GM19438 (cell line): ENCODE measurements at regions not wholly inside any gene's neighbourhood (a gene's known extent, or its start where the extent isn't known, plus 50 kb on each side); places are given as distances from the start of the nearest gene placed in this dataset.

ENCODE experiments used
- ATAC-seq: cut with Tn5 transposase; IDR thresholded peaks from one replicate; pipeline ENCODE4 v1.9.1; 2021; ENCODE audit warnings: low read depth; ENCODE audit not compliant: unreplicated experiment

- ATAC-seq, result peak; percentile 58
Measured at GRCh38 chr9:14560194-14560593, 133.0 kb downstream of the ZDHHC21 start.

DNA sequence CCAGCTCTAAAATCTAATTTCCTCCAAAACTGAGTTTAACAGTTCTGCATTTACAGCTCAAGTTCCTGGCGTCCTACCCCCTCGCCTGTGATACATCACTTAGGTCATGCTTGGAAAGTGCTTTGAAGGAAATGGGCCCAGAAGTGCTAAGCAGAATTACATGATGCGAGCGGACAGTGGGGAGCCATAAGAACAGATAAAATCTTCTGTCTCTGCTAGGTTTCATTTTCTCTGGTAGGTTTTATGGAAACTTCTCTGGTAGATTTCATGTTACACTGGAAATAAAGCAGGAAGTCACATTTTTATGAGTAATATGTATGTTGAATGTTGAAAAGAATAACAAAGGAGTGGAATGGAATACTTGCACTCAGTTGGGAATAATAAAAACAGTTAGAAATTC lies 138.3 kb downstream of the ZDHHC21 start:
- ATAC-seq, result no peak

GRCh38 chr9:14547245-14548060 lies 145.8 kb downstream of the ZDHHC21 start:
- no peak for ATAC-seq

- no peak for ATAC-seq
Measured at GRCh38 chr9:14546693-14547092, 146.5 kb downstream of the ZDHHC21 start.

- ATAC-seq, result no peak
Measured at GRCh38 chr9:14542071-14542470, 151.2 kb downstream of the ZDHHC21 start.

DNA sequence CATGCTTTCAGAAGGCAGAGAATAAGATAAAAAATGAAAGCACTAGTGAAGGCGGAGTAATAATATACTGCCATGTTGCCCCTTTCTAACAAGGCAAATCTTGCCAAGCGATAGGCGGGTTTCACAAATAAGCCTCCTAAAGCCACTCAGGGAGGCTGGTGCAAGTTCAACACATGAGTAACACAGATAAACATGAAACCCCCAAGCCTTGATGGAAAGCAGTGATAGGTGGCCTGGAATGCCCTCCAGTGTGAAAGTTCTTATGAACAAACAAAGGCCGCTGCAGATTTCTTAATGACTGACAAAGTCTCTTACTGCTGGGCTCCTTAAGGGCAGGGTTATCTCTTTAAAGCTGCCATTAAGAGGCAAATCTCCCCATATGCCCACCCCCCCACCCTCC lies 154.7 kb downstream of the ZDHHC21 start:
- ATAC-seq, result no peak

- no peak for ATAC-seq
Measured at GRCh38 chr9:14535161-14535955, 157.9 kb downstream of the ZDHHC21 start.

DNA sequence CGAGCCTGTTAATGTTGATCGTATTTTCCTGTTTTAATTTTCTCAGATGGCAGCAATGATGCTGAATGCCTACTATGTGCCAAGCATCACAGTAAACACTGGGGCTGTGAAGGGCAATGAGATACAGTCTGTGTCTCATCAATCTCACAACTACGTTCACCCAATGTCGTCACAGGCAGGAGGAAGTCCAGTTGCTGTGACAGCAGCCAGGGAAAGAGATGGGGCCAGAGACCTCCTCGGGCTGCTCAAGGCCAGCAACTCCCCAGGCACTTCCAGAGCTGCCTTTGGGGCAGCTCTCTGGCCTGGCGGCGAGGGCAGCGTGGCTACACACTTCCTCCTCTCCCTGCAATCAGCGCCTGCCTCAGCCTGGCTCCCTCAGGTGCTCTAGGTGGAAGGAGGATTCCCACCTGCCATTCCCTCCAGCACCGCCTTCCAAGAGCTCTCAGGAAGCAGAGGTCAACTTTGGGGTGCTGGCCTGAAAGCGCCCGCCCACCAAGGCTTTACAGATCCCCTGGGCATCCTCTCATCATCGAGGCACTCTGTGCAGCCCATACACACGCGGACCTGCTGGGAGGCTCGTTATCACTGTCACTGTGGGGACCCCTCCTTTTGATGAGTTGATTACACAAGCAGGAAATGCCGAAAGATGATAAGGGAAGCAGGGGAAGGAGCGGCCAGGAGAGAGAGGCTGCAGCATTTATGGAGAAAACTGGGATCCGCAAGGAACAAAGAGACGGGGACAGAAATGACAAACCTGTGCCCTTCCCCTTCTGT lies 159.2 kb downstream of the ZDHHC21 start:
- no peak for ATAC-seq

DNA sequence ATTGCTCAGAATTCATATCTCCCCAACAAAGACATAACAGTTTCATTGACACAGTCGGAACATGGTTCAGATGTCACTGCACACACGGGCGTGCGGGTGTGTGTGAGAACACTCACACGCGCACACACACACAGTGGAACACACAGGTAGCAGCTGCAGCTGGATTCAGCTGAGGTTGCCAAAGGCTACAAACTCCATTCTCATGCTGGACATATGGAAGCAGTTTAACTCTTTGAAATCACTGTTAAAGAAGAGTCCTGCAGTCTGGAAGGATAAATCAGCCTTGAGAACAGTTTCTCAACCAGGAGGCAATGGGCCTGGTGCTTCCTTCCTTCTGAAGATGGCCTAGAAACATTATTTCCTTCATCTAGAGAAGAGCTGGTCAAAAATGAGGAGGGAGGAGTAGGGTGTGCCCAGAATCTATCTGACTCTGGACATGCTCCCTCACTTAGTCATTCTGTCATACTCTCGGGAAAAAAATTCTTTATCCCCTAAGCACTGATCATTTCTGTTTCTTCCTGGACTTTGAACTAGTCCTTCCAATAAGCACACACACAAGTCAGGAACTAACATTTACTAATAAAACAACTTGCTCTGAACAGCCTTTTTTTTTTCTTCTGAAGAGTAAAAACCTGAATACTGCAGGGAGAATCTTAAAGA lies 160.6 kb downstream of the ZDHHC21 start:
- no peak for ATAC-seq

DNA sequence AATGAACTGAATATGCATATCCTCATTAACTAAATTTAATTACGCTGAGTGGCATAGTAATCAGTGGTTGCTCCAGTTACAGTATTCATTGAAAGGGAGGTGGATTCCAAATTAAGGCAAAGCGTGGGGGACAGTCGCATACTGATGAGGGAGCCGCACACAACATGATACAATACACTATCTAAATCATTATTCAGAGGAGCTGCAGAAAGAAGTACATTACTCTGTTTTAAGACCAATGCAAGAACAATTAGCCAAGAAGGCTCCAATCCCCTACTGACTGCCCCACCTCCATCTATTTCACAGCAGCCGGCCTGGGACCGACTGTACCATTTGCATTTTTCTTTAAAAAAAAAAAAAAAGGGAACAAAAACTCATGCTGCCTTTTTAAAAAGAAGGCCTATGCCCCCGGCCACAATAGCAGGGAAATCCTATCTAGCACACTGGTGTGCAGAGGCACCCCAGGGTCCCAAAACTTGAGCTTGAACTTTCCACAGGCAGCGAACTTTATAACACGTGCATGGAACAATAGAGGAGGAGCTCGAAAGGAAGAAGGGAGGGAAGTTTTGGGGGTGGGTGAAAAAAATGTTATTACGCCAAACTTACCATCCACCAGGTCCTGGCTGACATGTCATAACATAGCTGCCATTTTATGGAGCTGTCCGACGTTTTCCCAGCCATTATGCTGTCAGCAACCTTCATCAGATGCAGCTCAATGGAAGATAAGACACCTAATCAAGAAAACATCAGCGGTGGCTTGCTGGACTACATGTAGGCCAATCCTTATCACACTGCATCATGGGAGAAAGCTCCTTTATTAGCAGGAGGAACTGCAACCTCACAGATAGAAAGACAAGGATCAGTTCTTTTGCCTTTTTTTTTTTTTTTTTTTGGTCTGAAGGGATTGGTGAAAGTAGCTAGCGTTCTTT lies 161.6 kb downstream of the ZDHHC21 start:
- ATAC-seq, result no peak

DNA sequence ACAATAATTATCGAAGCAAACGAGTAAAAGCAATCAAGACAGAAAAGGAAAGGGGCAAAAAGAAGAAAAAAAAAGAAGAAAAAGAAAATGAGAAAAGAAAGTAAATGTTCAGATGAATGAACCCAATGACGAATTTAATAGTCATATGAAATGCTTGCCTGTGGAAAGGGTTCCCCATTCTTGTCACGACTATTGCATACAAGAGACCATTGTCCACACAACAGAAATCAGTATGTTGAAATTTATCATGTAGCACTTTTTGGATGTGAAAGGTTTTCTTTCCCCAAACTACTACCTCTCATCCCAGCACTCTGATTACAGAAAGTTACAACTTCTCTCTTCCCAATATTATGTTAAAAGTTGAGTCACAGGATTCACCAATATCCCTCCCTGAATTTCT lies 162.4 kb downstream of the ZDHHC21 start:
- ATAC-seq, result no peak

DNA sequence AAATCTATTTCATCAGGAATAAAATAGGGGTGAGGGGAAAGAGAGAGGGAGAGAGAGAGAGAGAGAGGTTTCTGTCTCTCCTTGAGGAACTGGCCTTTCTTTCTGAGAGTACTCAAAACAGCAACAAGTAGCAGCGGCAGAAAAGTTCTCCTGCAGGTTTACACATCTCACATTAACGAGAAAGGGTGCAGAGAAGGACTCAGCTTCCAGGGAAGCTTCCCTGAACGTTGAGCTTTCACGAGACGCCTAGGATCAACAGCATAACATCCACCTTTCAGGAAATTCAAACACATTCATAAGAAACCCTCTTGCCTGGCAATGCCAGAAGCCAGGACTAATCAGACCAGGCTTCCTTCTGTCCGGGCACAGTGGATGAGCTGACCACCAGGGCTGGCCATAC lies 162.9 kb downstream of the ZDHHC21 start:
- no peak for ATAC-seq

GRCh38 chr9:14529629-14530028 lies 163.6 kb downstream of the ZDHHC21 start:
- no peak for ATAC-seq

DNA sequence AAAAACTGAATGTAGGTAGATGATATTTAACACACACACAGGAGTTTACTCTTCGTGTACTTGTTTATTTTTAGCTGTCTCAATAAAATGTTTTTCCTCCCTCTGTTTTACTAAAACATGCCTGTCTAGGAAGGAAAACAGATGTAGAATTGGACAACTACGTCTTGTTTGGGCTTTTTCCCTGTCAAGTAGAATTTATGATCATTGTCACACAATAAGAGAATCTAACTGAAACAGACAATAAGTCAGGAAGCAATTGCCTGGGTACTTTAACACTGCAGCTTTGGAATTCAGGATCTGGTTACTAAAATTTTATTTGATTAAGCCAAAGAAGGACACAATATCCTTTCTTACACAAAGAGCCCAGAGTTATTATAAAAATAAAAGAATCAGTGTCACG lies 164.2 kb downstream of the ZDHHC21 start:
- ATAC-seq, result no peak

DNA sequence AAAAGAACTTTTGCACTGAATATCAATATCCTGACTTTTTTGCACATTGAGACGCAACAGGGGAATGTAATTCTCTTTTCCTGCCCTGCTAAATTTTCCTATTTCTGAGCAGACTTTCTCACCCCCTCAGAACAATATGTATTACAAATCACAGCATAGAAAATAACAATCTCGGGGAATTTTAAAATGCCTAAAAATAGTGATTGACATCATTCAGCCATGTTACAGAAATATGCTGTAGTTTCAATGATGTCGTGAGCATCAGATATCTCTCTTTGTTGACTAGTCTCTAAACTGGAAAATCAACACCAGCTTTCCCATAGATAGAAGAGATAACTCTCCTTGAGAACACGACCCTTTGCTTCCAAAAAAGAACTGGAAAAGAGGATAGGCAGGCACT lies 166.7 kb downstream of the ZDHHC21 start:
- no peak for ATAC-seq

- no peak for ATAC-seq
Measured at GRCh38 chr9:14525856-14526255, 167.4 kb downstream of the ZDHHC21 start.

DNA sequence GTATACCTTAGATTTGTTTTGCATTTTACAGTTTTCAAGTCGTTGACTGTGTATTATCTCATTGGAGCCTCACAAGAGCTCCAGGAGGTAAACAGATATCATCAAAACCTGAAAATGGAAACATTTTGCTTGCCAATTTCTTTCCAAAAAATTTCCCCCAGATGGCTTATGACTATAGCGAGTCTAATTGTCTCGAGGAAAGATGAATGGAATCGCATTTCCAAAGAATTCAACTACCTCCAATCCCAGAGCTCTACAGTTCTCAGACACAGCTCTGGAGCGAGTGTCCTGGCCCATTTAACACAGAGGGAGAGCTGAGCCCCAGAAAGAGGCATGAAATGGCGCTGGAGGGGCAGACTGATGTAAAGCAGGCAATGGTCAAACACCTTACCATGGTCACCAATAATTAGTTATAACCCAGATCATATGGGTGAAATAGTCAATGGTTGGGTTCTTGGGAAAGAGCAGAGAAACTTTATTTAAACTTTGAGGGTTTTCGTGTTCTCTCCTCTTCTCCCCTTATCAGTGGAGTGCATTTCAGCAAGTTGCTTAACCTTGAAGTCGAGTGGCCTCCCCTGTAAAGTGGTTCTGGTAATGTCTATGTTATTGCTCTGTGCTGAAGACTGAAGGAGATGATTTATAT lies 168.2 kb downstream of the ZDHHC21 start:
- no peak for ATAC-seq

GRCh38 chr9:14523545-14523944 lies 169.7 kb downstream of the ZDHHC21 start:
- no peak for ATAC-seq
